ENCODE measurements at regions not wholly inside any gene's neighbourhood (a gene's known extent, or its start where the extent isn't known, plus 50 kb on each side); places are given as distances from the start of the nearest gene placed in this dataset.

DNA sequence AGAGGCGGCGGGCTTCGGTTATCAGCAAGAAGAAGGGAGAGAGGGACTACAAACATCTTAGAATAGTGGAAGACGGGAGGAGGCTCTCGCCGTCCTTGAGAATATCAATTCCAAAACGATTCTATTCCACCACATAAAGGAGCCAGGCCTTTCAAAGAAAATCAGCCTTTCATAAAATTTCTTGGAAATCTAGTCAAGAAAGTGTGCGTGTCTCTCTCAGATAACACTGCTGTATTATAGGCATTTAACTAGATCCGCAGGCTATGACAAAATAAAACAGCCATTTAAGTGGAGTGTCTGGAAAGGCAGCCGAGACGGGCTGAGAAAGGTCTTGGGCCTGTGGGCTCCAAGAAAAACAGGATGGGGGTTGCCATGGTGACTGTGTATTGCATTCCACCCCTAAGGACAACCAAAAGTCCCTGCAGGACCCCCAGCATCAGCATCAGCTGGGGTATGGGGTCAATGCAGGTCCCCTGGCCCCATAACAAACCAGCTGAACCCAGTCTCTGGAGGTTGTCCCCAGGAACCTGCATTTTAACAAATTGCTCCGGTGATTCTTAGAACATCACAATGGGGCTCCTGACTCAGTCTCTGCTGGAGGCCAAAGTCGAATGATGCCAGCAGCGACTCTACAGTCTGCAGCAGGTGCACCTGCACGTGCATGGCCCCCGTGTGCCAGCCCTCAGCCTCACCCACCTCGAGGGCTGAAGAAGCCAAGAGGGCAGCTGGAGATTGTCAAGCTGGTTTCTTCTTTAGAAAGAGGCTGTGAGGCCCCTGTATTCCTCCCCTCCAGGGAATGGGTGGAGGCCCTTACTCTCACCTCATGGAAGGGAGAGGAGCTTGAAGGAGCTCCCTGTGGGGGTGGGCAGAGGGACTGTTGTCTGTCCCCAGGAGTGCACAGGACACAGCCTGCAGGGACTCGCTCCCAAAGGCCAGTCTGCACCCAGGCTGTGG, 287.4 kb downstream of the NPHP4 start:
- TF ChIP-seq POLR2AphosphoS5 (IDR thresholded peaks at IDR 0.05; ENCODE audit: low read depth, low read length) (no peak), TAF1 (IDR thresholded peaks at IDR 0.05; ENCODE audit: borderline replicate concordance, insufficient read depth, low read length) (no peak), SIN3A (IDR thresholded peaks at IDR 0.05; ENCODE audit: borderline replicate concordance, insufficient read depth, low read length) (no peak)
- TF ChIP-seq, protein P1, sequence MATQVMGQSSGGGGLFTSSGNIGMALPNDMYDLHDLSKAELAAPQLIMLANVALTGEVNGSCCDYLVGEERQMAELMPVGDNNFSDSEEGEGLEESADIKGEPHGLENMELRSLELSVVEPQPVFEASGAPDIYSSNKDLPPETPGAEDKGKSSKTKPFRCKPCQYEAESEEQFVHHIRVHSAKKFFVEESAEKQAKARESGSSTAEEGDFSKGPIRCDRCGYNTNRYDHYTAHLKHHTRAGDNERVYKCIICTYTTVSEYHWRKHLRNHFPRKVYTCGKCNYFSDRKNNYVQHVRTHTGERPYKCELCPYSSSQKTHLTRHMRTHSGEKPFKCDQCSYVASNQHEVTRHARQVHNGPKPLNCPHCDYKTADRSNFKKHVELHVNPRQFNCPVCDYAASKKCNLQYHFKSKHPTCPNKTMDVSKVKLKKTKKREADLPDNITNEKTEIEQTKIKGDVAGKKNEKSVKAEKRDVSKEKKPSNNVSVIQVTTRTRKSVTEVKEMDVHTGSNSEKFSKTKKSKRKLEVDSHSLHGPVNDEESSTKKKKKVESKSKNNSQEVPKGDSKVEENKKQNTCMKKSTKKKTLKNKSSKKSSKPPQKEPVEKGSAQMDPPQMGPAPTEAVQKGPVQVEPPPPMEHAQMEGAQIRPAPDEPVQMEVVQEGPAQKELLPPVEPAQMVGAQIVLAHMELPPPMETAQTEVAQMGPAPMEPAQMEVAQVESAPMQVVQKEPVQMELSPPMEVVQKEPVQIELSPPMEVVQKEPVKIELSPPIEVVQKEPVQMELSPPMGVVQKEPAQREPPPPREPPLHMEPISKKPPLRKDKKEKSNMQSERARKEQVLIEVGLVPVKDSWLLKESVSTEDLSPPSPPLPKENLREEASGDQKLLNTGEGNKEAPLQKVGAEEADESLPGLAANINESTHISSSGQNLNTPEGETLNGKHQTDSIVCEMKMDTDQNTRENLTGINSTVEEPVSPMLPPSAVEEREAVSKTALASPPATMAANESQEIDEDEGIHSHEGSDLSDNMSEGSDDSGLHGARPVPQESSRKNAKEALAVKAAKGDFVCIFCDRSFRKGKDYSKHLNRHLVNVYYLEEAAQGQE (IDR thresholded peaks at IDR 0.05; ENCODE audit: insufficient read depth in 1 of 2, low read depth in 2 of 2, low read length in 2 of 2), result no peak

Data from PFSK-1 (cell line).